ENCODE measurements at regions not wholly inside any gene's neighbourhood (a gene's known extent, or its start where the extent isn't known, plus 50 kb on each side); places are given as distances from the start of the nearest gene placed in this dataset.
"Not testable (repeated sequence)": the region's sequence is repeated elsewhere in the genome, so short reads cannot be mapped to it uniquely, and the experiment has no call there.

GRCh38 chr5:94009161-94009560, 267.8 kb upstream of the POU5F2 start:
- H3K27me3 ChIP-seq (ENCODE audit: control insufficient read depth in 2 of 2, insufficient read depth in 1 of 2, low read length in 1 of 2), result no peaks in the 10 kb centered on the region
- H3K36me3 ChIP-seq (ENCODE audit: control insufficient read depth in 2 of 2, insufficient read depth in 2 of 2, low read length in 1 of 2), result no peaks in the 10 kb centered on the region
- H3K4me3 ChIP-seq (ENCODE audit: low read length in 2 of 2), result no peak overlapping the region
- DNase-seq (ENCODE audit: low read depth in 6 of 9, low spot score in 9 of 9), result no peak
- H3K4me1 ChIP-seq (ENCODE audit: control insufficient read depth in 2 of 2, insufficient read depth in 2 of 2, low read length in 2 of 2), result no peaks in the 10 kb centered on the region
- H3K27ac ChIP-seq (ENCODE audit: low read depth in 1 of 2, low read length in 1 of 2), result no peak overlapping the region
- no peaks in the 10 kb centered on the region for H3K9me3 ChIP-seq (ENCODE audit: control insufficient read depth in 2 of 2, insufficient read depth in 1 of 2, low read length in 1 of 2)

- H3K36me3 ChIP-seq (ENCODE audit: control insufficient read depth in 2 of 2, insufficient read depth in 2 of 2, low read length in 1 of 2), result no peaks in the 10 kb centered on the region
- no peak overlapping the region for H3K4me3 ChIP-seq (ENCODE audit: low read length in 2 of 2)
- no peak for DNase-seq (ENCODE audit: low read depth in 6 of 9, low spot score in 9 of 9)
- no peaks in the 10 kb centered on the region for H3K4me1 ChIP-seq (ENCODE audit: control insufficient read depth in 2 of 2, insufficient read depth in 2 of 2, low read length in 2 of 2)
- no peaks in the 10 kb centered on the region for H3K9me3 ChIP-seq (ENCODE audit: control insufficient read depth in 2 of 2, insufficient read depth in 1 of 2, low read length in 1 of 2)
- 93% methylated on average over 1 of the region's 1 CpG for WGBS
- no peaks in the 10 kb centered on the region for H3K27me3 ChIP-seq (ENCODE audit: control insufficient read depth in 2 of 2, insufficient read depth in 1 of 2, low read length in 1 of 2)
- no peak overlapping the region for H3K27ac ChIP-seq (ENCODE audit: low read depth in 1 of 2, low read length in 1 of 2)
These were observed 257.6 kb upstream of the POU5F2 start for GRCh38 chr5:93998951-93999455.

- Histone ChIP-seq H3K4me1 (ENCODE audit: control insufficient read depth in 2 of 2, insufficient read depth in 2 of 2, low read length in 2 of 2) (no peaks in the 10 kb centered on the region), H3K9me3 (ENCODE audit: control insufficient read depth in 2 of 2, insufficient read depth in 1 of 2, low read length in 1 of 2) (no peaks in the 10 kb centered on the region), H3K4me3 (ENCODE audit: low read length in 2 of 2) (no peak overlapping the region), H3K36me3 (ENCODE audit: control insufficient read depth in 2 of 2, insufficient read depth in 2 of 2, low read length in 1 of 2) (no peaks in the 10 kb centered on the region), H3K27ac (ENCODE audit: low read depth in 1 of 2, low read length in 1 of 2) (no peak overlapping the region), H3K27me3 (ENCODE audit: control insufficient read depth in 2 of 2, insufficient read depth in 1 of 2, low read length in 1 of 2) (no peaks in the 10 kb centered on the region)
- 93% methylated on average over 1 of the region's 1 CpG for WGBS
- no peak for DNase-seq (ENCODE audit: low read depth in 6 of 9, low spot score in 9 of 9)
These were observed 256.2 kb upstream of the POU5F2 start for GRCh38 chr5:93997562-93997961.

GRCh38 chr5:93995126-93995621, 253.8 kb upstream of the POU5F2 start:
- Histone ChIP-seq H3K4me3 (ENCODE audit: low read length in 2 of 2) (no peak overlapping the region), H3K4me1 (ENCODE audit: control insufficient read depth in 2 of 2, insufficient read depth in 2 of 2, low read length in 2 of 2) (no peaks in the 10 kb centered on the region), H3K27me3 (ENCODE audit: control insufficient read depth in 2 of 2, insufficient read depth in 1 of 2, low read length in 1 of 2) (no peaks in the 10 kb centered on the region), H3K36me3 (ENCODE audit: control insufficient read depth in 2 of 2, insufficient read depth in 2 of 2, low read length in 1 of 2) (no peaks in the 10 kb centered on the region), H3K27ac (ENCODE audit: low read depth in 1 of 2, low read length in 1 of 2) (no peak overlapping the region), H3K9me3 (ENCODE audit: control insufficient read depth in 2 of 2, insufficient read depth in 1 of 2, low read length in 1 of 2) (no peaks in the 10 kb centered on the region)
- DNase-seq (ENCODE audit: low read depth in 6 of 9, low spot score in 9 of 9), result no peak
- WGBS, result 76% methylated on average over 3 of the region's 3 CpGs

GRCh38 chr5:93993161-93993560, 251.8 kb upstream of the POU5F2 start:
- no peak for DNase-seq (ENCODE audit: low read depth in 6 of 9, low spot score in 9 of 9)
- 97% methylated on average over 2 of the region's 2 CpGs for WGBS
- Histone ChIP-seq H3K4me1 (ENCODE audit: control insufficient read depth in 2 of 2, insufficient read depth in 2 of 2, low read length in 2 of 2) (no peaks in the 10 kb centered on the region), H3K9me3 (ENCODE audit: control insufficient read depth in 2 of 2, insufficient read depth in 1 of 2, low read length in 1 of 2) (no peaks in the 10 kb centered on the region), H3K27me3 (ENCODE audit: control insufficient read depth in 2 of 2, insufficient read depth in 1 of 2, low read length in 1 of 2) (no peaks in the 10 kb centered on the region), H3K36me3 (ENCODE audit: control insufficient read depth in 2 of 2, insufficient read depth in 2 of 2, low read length in 1 of 2) (no peaks in the 10 kb centered on the region), H3K4me3 (ENCODE audit: low read length in 2 of 2) (no peak overlapping the region), H3K27ac (ENCODE audit: low read depth in 1 of 2, low read length in 1 of 2) (no peak overlapping the region)

- no peak for DNase-seq (ENCODE audit: low read depth in 6 of 9, low spot score in 9 of 9)
- H3K4me3 ChIP-seq (ENCODE audit: low read length in 2 of 2), result no peak overlapping the region
- 98% methylated on average over 2 of the region's 2 CpGs for WGBS
- no peaks in the 10 kb centered on the region for H3K4me1 ChIP-seq (ENCODE audit: control insufficient read depth in 2 of 2, insufficient read depth in 2 of 2, low read length in 2 of 2)
- H3K27ac ChIP-seq (ENCODE audit: low read depth in 1 of 2, low read length in 1 of 2), result no peak overlapping the region
- no peaks in the 10 kb centered on the region for H3K27me3 ChIP-seq (ENCODE audit: control insufficient read depth in 2 of 2, insufficient read depth in 1 of 2, low read length in 1 of 2)
- no peaks in the 10 kb centered on the region for H3K36me3 ChIP-seq (ENCODE audit: control insufficient read depth in 2 of 2, insufficient read depth in 2 of 2, low read length in 1 of 2)
- H3K9me3 ChIP-seq (ENCODE audit: control insufficient read depth in 2 of 2, insufficient read depth in 1 of 2, low read length in 1 of 2), result peaks cover 0 to 4% of the 10 kb centered on the region in 2 donors
These were observed 249.2 kb upstream of the POU5F2 start for GRCh38 chr5:93990504-93991070.

GRCh38 chr5:93985940-93986570, 244.7 kb upstream of the POU5F2 start:
- not testable (repeated sequence) for H3K27me3 ChIP-seq (ENCODE audit: control insufficient read depth in 2 of 2, insufficient read depth in 1 of 2, low read length in 1 of 2); DNase-seq (ENCODE audit: low read depth in 6 of 9, low spot score in 9 of 9)

GRCh38 chr5:93978222-93978621, 236.8 kb upstream of the POU5F2 start:
- no peak for DNase-seq (ENCODE audit: low read depth in 6 of 9, low spot score in 9 of 9)
- no peak overlapping the region for H3K27ac ChIP-seq (ENCODE audit: low read depth in 1 of 2, low read length in 1 of 2)
- H3K36me3 ChIP-seq (ENCODE audit: control insufficient read depth in 2 of 2, insufficient read depth in 2 of 2, low read length in 1 of 2), result no peaks in the 10 kb centered on the region
- H3K4me1 ChIP-seq (ENCODE audit: control insufficient read depth in 2 of 2, insufficient read depth in 2 of 2, low read length in 2 of 2), result no peaks in the 10 kb centered on the region
- H3K9me3 ChIP-seq (ENCODE audit: control insufficient read depth in 2 of 2, insufficient read depth in 1 of 2, low read length in 1 of 2), result no peaks in the 10 kb centered on the region
- H3K4me3 ChIP-seq (ENCODE audit: low read length in 2 of 2), result no peak overlapping the region
- H3K27me3 ChIP-seq (ENCODE audit: control insufficient read depth in 2 of 2, insufficient read depth in 1 of 2, low read length in 1 of 2), result no peaks in the 10 kb centered on the region

More at GRCh38 chr5:93985940-93986570, 244.7 kb upstream of the POU5F2 start:
- 97% methylated on average over 45 of the region's 45 CpGs for WGBS
- H3K4me1 ChIP-seq (ENCODE audit: control insufficient read depth in 2 of 2, insufficient read depth in 2 of 2, low read length in 2 of 2); H3K36me3 ChIP-seq (ENCODE audit: control insufficient read depth in 2 of 2, insufficient read depth in 2 of 2, low read length in 1 of 2); H3K27ac ChIP-seq (ENCODE audit: low read depth in 1 of 2, low read length in 1 of 2); H3K9me3 ChIP-seq (ENCODE audit: control insufficient read depth in 2 of 2, insufficient read depth in 1 of 2, low read length in 1 of 2); H3K4me3 ChIP-seq (ENCODE audit: low read length in 2 of 2): not testable (repeated sequence)

- H3K27me3 ChIP-seq (ENCODE audit: control insufficient read depth in 2 of 2, insufficient read depth in 1 of 2, low read length in 1 of 2), result no peaks in the 10 kb centered on the region
- no peaks in the 10 kb centered on the region for H3K4me1 ChIP-seq (ENCODE audit: control insufficient read depth in 2 of 2, insufficient read depth in 2 of 2, low read length in 2 of 2)
- no peak overlapping the region for H3K27ac ChIP-seq (ENCODE audit: low read depth in 1 of 2, low read length in 1 of 2)
- no peak for DNase-seq (ENCODE audit: low read depth in 6 of 9, low spot score in 9 of 9)
- H3K9me3 ChIP-seq (ENCODE audit: control insufficient read depth in 2 of 2, insufficient read depth in 1 of 2, low read length in 1 of 2), result no peaks in the 10 kb centered on the region
- H3K36me3 ChIP-seq (ENCODE audit: control insufficient read depth in 2 of 2, insufficient read depth in 2 of 2, low read length in 1 of 2), result no peaks in the 10 kb centered on the region
- no peak overlapping the region for H3K4me3 ChIP-seq (ENCODE audit: low read length in 2 of 2)
These were observed 226.5 kb upstream of the POU5F2 start for GRCh38 chr5:93967923-93968322.

Data from thymus (tissue), 11 donors.